ENCODE measurements at regions not wholly inside any gene's neighbourhood (a gene's known extent, or its start where the extent isn't known, plus 50 kb on each side); places are given as distances from the start of the nearest gene placed in this dataset.

DNA sequence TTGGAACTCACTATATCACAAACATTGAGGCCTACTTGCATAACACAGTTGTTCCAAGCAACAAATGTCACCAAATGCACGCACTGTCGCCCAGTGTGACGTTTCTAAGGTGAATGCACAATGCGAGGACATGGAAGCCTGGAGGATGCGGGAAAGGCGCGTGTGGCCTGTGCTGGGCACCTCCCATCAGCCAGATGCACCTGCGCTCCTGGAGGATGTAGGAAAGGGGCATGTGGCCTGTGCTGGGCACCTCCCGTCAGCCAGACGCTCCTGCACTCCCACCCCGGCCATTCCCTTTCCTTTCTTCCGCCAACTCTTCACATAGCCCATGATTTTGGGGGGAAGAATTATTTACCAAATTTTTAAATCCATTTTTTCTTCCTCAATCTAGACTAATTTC is 202.4 kb upstream of the SOX1 start:
- peaks cover 32% of the 10 kb centered on the region for H3K27me3 ChIP-seq (replicated peaks; ENCODE audit: insufficient read depth, low read depth, low read length, poor library complexity)
- no peak for DNase-seq (ENCODE audit: low spot score)
- ChIA-PET CTCF (no interaction called here), POLR2A (ENCODE audit: low non-redundant PET) (no interaction called here)
- H3K4me1 ChIP-seq (ENCODE audit: insufficient read depth, low read length, poor library complexity, severe bottlenecking): no peaks in the 10 kb centered on the region
- H3K9me3 ChIP-seq (ENCODE audit: low read depth, low read length, poor library complexity, severe bottlenecking): no peaks in the 10 kb centered on the region
- BruUV-seq (replicated peaks): no TSS peak
- intact Hi-C loops (cut with micrococcal nuclease; ENCODE audit: unreplicated experiment): no loop called here
- no peaks in the 10 kb centered on the region for H3K36me3 ChIP-seq (ENCODE audit: insufficient read depth, low read length, poor library complexity, severe bottlenecking)
- no peak overlapping the region for H3K4me3 ChIP-seq (ENCODE audit: low read depth, low read length, poor library complexity, severe bottlenecking)
- TF ChIP-seq EZH2 (IDR thresholded peaks at IDR 0.05; ENCODE audit: borderline replicate concordance, low read depth, low read length, poor library complexity, severe bottlenecking): no peak
- TF ChIP-seq, protein P1, sequence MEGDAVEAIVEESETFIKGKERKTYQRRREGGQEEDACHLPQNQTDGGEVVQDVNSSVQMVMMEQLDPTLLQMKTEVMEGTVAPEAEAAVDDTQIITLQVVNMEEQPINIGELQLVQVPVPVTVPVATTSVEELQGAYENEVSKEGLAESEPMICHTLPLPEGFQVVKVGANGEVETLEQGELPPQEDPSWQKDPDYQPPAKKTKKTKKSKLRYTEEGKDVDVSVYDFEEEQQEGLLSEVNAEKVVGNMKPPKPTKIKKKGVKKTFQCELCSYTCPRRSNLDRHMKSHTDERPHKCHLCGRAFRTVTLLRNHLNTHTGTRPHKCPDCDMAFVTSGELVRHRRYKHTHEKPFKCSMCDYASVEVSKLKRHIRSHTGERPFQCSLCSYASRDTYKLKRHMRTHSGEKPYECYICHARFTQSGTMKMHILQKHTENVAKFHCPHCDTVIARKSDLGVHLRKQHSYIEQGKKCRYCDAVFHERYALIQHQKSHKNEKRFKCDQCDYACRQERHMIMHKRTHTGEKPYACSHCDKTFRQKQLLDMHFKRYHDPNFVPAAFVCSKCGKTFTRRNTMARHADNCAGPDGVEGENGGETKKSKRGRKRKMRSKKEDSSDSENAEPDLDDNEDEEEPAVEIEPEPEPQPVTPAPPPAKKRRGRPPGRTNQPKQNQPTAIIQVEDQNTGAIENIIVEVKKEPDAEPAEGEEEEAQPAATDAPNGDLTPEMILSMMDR (conservative IDR thresholded peaks at IDR 0.05; ENCODE audit: low read depth, low read length): no peak
- H3K27ac ChIP-seq (ENCODE audit: low read depth, low read length, poor library complexity, severe bottlenecking): no peak overlapping the region

DNA sequence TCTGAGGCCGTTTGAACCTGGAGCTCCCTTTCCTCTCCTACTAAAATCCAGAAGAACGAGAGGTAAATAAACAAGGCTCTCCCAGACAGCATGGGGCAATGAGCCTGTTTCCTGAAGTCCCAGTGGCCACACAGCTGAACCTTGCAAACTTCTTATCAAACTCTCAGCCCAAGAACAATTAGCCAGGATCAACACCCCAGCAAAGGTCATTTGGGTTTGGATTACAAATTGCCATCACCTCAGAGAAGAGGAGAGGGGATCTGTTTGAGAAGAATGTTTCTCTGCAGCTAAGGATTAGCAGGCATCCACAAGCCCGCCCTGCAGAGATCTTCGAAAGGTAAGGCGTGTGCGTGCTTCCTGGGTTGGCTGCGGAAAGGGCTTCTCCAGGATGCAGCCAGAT is 201.9 kb upstream of the SOX1 start:
- ChIA-PET POLR2A (ENCODE audit: low non-redundant PET) (no interaction called here), CTCF (no interaction called here)
- BruUV-seq (replicated peaks): no TSS peak
- no peaks in the 10 kb centered on the region for H3K9me3 ChIP-seq (ENCODE audit: low read depth, low read length, poor library complexity, severe bottlenecking)
- peaks cover 37% of the 10 kb centered on the region for H3K27me3 ChIP-seq (replicated peaks; ENCODE audit: insufficient read depth, low read depth, low read length, poor library complexity)
- H3K4me3 ChIP-seq (ENCODE audit: low read depth, low read length, poor library complexity, severe bottlenecking): no peak overlapping the region
- H3K36me3 ChIP-seq (ENCODE audit: insufficient read depth, low read length, poor library complexity, severe bottlenecking): no peaks in the 10 kb centered on the region
- TF ChIP-seq, protein P1 (conservative IDR thresholded peaks at IDR 0.05; ENCODE audit: low read depth, low read length): no peak
- no peak for TF ChIP-seq EZH2 (IDR thresholded peaks at IDR 0.05; ENCODE audit: borderline replicate concordance, low read depth, low read length, poor library complexity, severe bottlenecking)
- no peak for DNase-seq (ENCODE audit: low spot score)
- H3K27ac ChIP-seq (ENCODE audit: low read depth, low read length, poor library complexity, severe bottlenecking): no peak overlapping the region
- intact Hi-C loops (cut with micrococcal nuclease; ENCODE audit: unreplicated experiment): no loop called here
- H3K4me1 ChIP-seq (ENCODE audit: insufficient read depth, low read length, poor library complexity, severe bottlenecking): no peaks in the 10 kb centered on the region

DNA sequence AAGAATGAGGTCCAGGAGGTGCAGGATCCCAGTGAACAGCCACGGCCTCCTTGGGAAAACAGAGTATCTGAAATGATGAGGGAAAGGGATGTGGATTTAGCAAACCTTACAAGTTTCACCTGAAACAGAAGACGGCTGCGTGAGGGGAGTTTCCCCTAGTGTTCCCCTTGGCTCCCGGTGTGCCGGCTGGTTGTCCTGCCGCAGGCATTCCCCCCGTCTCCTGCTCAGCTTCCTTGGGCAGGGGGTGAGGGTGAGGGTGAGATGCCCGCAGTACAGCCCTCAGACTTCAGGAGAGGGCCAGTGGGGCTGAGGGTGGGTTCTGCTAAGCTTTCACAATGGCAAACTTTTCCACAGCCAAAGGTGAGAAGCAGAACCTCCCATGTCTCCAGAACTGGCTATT is 201.1 kb upstream of the SOX1 start:
- CTCF ChIA-PET: no interaction called here
- Histone ChIP-seq H3K4me3 (ENCODE audit: low read depth, low read length, poor library complexity, severe bottlenecking) (no peak overlapping the region), H3K4me1 (ENCODE audit: insufficient read depth, low read length, poor library complexity, severe bottlenecking) (no peaks in the 10 kb centered on the region), H3K27me3 (replicated peaks; ENCODE audit: insufficient read depth, low read depth, low read length, poor library complexity) (peaks cover 44% of the 10 kb centered on the region), H3K27ac (ENCODE audit: low read depth, low read length, poor library complexity, severe bottlenecking) (no peak overlapping the region), H3K9me3 (ENCODE audit: low read depth, low read length, poor library complexity, severe bottlenecking) (no peaks in the 10 kb centered on the region), H3K36me3 (ENCODE audit: insufficient read depth, low read length, poor library complexity, severe bottlenecking) (no peaks in the 10 kb centered on the region)
- intact Hi-C loops (cut with micrococcal nuclease; ENCODE audit: unreplicated experiment): no loop called here
- BruUV-seq (replicated peaks): no TSS peak
- POLR2A ChIA-PET (ENCODE audit: low non-redundant PET): no interaction called here
- no peak for TF ChIP-seq EZH2 (IDR thresholded peaks at IDR 0.05; ENCODE audit: borderline replicate concordance, low read depth, low read length, poor library complexity, severe bottlenecking)
- TF ChIP-seq, protein P1 (conservative IDR thresholded peaks at IDR 0.05; ENCODE audit: low read depth, low read length): no peak
- DNase-seq (ENCODE audit: low spot score): no peak

Measured in A673 (cell line).